ENCODE measurements at regions not wholly inside any gene's neighbourhood (a gene's known extent, or its start where the extent isn't known, plus 50 kb on each side); places are given as distances from the start of the nearest gene placed in this dataset.

GRCh38 chr20:18879262-18879661 is 65.7 kb downstream of the SCP2D1 start:
- TF ChIP-seq POLR2A (IDR thresholded peaks at IDR 0.05; ENCODE audit: extremely low read depth, insufficient read length), result no peak
- TF ChIP-seq, protein P1, sequence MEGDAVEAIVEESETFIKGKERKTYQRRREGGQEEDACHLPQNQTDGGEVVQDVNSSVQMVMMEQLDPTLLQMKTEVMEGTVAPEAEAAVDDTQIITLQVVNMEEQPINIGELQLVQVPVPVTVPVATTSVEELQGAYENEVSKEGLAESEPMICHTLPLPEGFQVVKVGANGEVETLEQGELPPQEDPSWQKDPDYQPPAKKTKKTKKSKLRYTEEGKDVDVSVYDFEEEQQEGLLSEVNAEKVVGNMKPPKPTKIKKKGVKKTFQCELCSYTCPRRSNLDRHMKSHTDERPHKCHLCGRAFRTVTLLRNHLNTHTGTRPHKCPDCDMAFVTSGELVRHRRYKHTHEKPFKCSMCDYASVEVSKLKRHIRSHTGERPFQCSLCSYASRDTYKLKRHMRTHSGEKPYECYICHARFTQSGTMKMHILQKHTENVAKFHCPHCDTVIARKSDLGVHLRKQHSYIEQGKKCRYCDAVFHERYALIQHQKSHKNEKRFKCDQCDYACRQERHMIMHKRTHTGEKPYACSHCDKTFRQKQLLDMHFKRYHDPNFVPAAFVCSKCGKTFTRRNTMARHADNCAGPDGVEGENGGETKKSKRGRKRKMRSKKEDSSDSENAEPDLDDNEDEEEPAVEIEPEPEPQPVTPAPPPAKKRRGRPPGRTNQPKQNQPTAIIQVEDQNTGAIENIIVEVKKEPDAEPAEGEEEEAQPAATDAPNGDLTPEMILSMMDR (IDR thresholded peaks at IDR 0.05; ENCODE audit: low read depth, low read length), result no peak

Data from NB4 (cell line).